A549 (cell line): ENCODE measurements at regions not wholly inside any gene's neighbourhood (a gene's known extent, or its start where the extent isn't known, plus 50 kb on each side); places are given as distances from the start of the nearest gene placed in this dataset.

ENCODE experiments used
- CEBPB ChIP-seq, 2 experiments: fragments of >200 bp in 1 of 2; sonication (Bioruptor Twin) in 1 of 2; formaldehyde crosslinking in 1 of 2; IDR thresholded peaks; 2 replicates each; pipeline ENCODE4 v1.6.1; 2012 to 2016
- CTCF ChIP-seq: fragments of >200 bp; sonication (Bioruptor Twin); formaldehyde crosslinking; IDR thresholded peaks from 3 replicates; pipeline ENCODE4 v1.5.1; 2016
- EP300 ChIP-seq, 2 experiments: fragments of >200 bp; sonication (Bioruptor Twin); formaldehyde crosslinking; IDR thresholded peaks; 2 replicates in 1 of 2; 3 replicates in 1 of 2; pipeline ENCODE4 v1.6.1; 2016 to 2017
- FOSL2 ChIP-seq, 2 experiments: fragments of 450-650 bp in 1 of 2; fragments of >200 bp in 1 of 2; sonication (Bioruptor Twin) in 1 of 2; formaldehyde crosslinking; IDR thresholded peaks; 2 replicates each; pipeline versions ENCODE4 v1.5.0 to v1.6.1; 2016 to 2020; ENCODE audit warnings: mild to moderate bottlenecking in 1 of 2, moderate library complexity in 1 of 2
- HDAC2 ChIP-seq: fragments of 200-600 bp; sonication (generic); IDR thresholded peaks from 2 replicates; pipeline ENCODE4 v1.6.1; 2016
- HOXA7 ChIP-seq: fragments of 250-450 bp; sonication (Bioruptor Pico); IDR thresholded peaks from 2 replicates; pipeline ENCODE4 v1.5.0; 2020; ENCODE audit warnings: mild to moderate bottlenecking, moderate library complexity
- JUN ChIP-seq, 2 experiments: fragments of >200 bp; sonication (Bioruptor Twin); formaldehyde crosslinking; IDR thresholded peaks; 2 replicates in 1 of 2; 3 replicates in 1 of 2; pipeline ENCODE4 v1.6.1; 2016 to 2017
- POLR2A ChIP-seq: IDR thresholded peaks from 2 replicates; pipeline ENCODE4 v1.6.1; 2012; ENCODE audit warnings: mild to moderate bottlenecking, low read length
- RCOR1 ChIP-seq: fragments of 150-350 bp; IDR thresholded peaks from 2 replicates; pipeline ENCODE4 v1.6.1; 2014; ENCODE audit warnings: antibody characterized with exemption, low read length, low read depth
- RFX5 ChIP-seq: fragments of 450-650 bp; IDR thresholded peaks from 2 replicates; pipeline ENCODE4 v1.7.1; 2014; ENCODE audit warnings: antibody characterized with exemption, mild to moderate bottlenecking, moderate library complexity
- ZSCAN20 ChIP-seq: fragments of 250-450 bp; sonication (Bioruptor Pico); IDR thresholded peaks from 2 replicates; pipeline ENCODE4 v1.8.0; 2022; ENCODE audit warnings: mild to moderate bottlenecking, moderate library complexity

- no peak for TF ChIP-seq POLR2A
- no peak for TF ChIP-seq CTCF
- TF ChIP-seq ZSCAN20 (CRISPR knock-in tag) = no peak
- TF ChIP-seq RCOR1 = no peak
- TF ChIP-seq HDAC2 = no peak
- no peak for TF ChIP-seq FOSL2 (IDR thresholded peaks at IDR 0.05)
- no peak for TF ChIP-seq FOSL2 (CRISPR knock-in tag; IDR thresholded peaks at IDR 0.05)
- no peak for TF ChIP-seq HOXA7
- TF ChIP-seq EP300 (IDR thresholded peaks at IDR 0.05) = no peak
- no peak for TF ChIP-seq RFX5
- no peak for TF ChIP-seq CEBPB (IDR thresholded peaks at IDR 0.05)
- TF ChIP-seq JUN (IDR thresholded peaks at IDR 0.05) = no peak
Observed at GRCh38 chr11:31956310-31956709, 134.6 kb upstream of the RCN1 start.
